ENCODE measurements at regions not wholly inside any gene's neighbourhood (a gene's known extent, or its start where the extent isn't known, plus 50 kb on each side); places are given as distances from the start of the nearest gene placed in this dataset.

- Mint-ChIP-seq H3K27me3 (no peaks in the 10 kb centered on the region), H3K9me3 (no peaks in the 10 kb centered on the region), H3K36me3 (ENCODE audit: low read depth) (no peaks in the 10 kb centered on the region), H3K4me3 (no peak overlapping the region), H3K27ac (no peak overlapping the region), H3K4me1 (no peaks in the 10 kb centered on the region)
- ChIA-PET CTCF (no interaction called here), POLR2A (no interaction called here)
- intact Hi-C loops (cut with micrococcal nuclease) = no loop called here
- no peak for TF ChIP-seq CTCF (IDR thresholded peaks at IDR 0.05)
- DNase-seq (no peak), ATAC-seq (ENCODE audit: low read depth) (no peak)
These were observed 163.3 kb upstream of the GLI3 start for GRCh38 chr7:42400211-42400772.

- ATAC-seq (ENCODE audit: low read depth) = no peak
- no peak overlapping the region for H3K27ac Mint-ChIP-seq
- no peaks in the 10 kb centered on the region for H3K36me3 Mint-ChIP-seq (ENCODE audit: low read depth)
- POLR2A ChIA-PET = no interaction called here
- no peak for TF ChIP-seq CTCF (IDR thresholded peaks at IDR 0.05)
- intact Hi-C loops (cut with micrococcal nuclease) = no loop called here
- peaks cover 2% of the 10 kb centered on the region for H3K27me3 Mint-ChIP-seq
- CTCF ChIA-PET = no interaction called here
- no peaks in the 10 kb centered on the region for H3K4me1 Mint-ChIP-seq
- H3K9me3 Mint-ChIP-seq = no peaks in the 10 kb centered on the region
- H3K4me3 Mint-ChIP-seq = no peak overlapping the region
- no peak for DNase-seq
These were observed 158.6 kb upstream of the GLI3 start for GRCh38 chr7:42395607-42396006.

GRCh38 chr7:42392826-42393225 is 155.8 kb upstream of the GLI3 start:
- ATAC-seq (ENCODE audit: low read depth) = no peak
- no peak for DNase-seq
- CTCF ChIA-PET = no interaction called here
- H3K27me3 Mint-ChIP-seq = peaks cover 2% of the 10 kb centered on the region
- no peak overlapping the region for H3K4me3 Mint-ChIP-seq
- no peaks in the 10 kb centered on the region for H3K36me3 Mint-ChIP-seq (ENCODE audit: low read depth)
- POLR2A ChIA-PET = no interaction called here
- no peak for TF ChIP-seq CTCF (IDR thresholded peaks at IDR 0.05)
- intact Hi-C loops (cut with micrococcal nuclease) = no loop called here
- no peak overlapping the region for H3K27ac Mint-ChIP-seq
- no peaks in the 10 kb centered on the region for H3K9me3 Mint-ChIP-seq
- H3K4me1 Mint-ChIP-seq = no peaks in the 10 kb centered on the region

- Mint-ChIP-seq H3K4me1 (no peaks in the 10 kb centered on the region), H3K4me3 (no peak overlapping the region), H3K27ac (no peak overlapping the region), H3K9me3 (no peaks in the 10 kb centered on the region), H3K36me3 (ENCODE audit: low read depth) (no peaks in the 10 kb centered on the region), H3K27me3 (no peaks in the 10 kb centered on the region)
- CTCF ChIA-PET = no interaction called here
- POLR2A ChIA-PET = no interaction called here
- TF ChIP-seq CTCF (IDR thresholded peaks at IDR 0.05) = no peak
- intact Hi-C loops (cut with micrococcal nuclease) = no loop called here
- ATAC-seq (ENCODE audit: low read depth) = no peak
- no peak for DNase-seq
These were observed 152.7 kb upstream of the GLI3 start for GRCh38 chr7:42389697-42390096.

- H3K9me3 Mint-ChIP-seq = peaks cover 4% of the 10 kb centered on the region
- intact Hi-C loops (cut with micrococcal nuclease) = no loop called here
- DNase-seq = no peak
These were observed 148.9 kb upstream of the GLI3 start for GRCh38 chr7:42385912-42386311.

More at GRCh38 chr7:42385912-42386311, 148.9 kb upstream of the GLI3 start:
- Mint-ChIP-seq H3K27me3 (no peaks in the 10 kb centered on the region), H3K36me3 (ENCODE audit: low read depth) (no peaks in the 10 kb centered on the region), H3K27ac (no peak overlapping the region), H3K4me3 (no peak overlapping the region), H3K4me1 (no peaks in the 10 kb centered on the region)
- ATAC-seq (ENCODE audit: low read depth) = no peak
- ChIA-PET CTCF (no interaction called here), POLR2A (no interaction called here)
- no peak for TF ChIP-seq CTCF (IDR thresholded peaks at IDR 0.05)

Data from activated B cell treated with CpG ODN at 0.5 μM for 24 hours (primary cell).